Suprapubic skin (tissue), 3 donors: ENCODE measurements at regions not wholly inside any gene's neighbourhood (a gene's known extent, or its start where the extent isn't known, plus 50 kb on each side); places are given as distances from the start of the nearest gene placed in this dataset.

Source experiments
- CTCF ChIP-seq, 2 donors: fragments of 200-600 bp in 1 of 2; fragments of 450-650 bp in 1 of 2; sonication (generic) in 1 of 2; IDR thresholded peaks; one replicate each; pipeline ENCODE4 v1.5.1; 2016 to 2019; ENCODE audit warnings: antibody characterized with exemption in 2 of 2, mild to moderate bottlenecking in 1 of 2, moderate library complexity in 1 of 2
- EP300 ChIP-seq: sonication (generic); formaldehyde crosslinking; IDR thresholded peaks from one replicate; pipeline ENCODE4 v1.6.1; 2017; ENCODE audit warnings: antibody characterized with exemption

GRCh38 chr5:152056931-152057330, 132.3 kb upstream of the GLRA1 start:
- TF ChIP-seq EP300 (no peak), CTCF (IDR thresholded peaks at IDR 0.05) (no peak)
